Stimulated activated CD8-positive, alpha-beta memory T cell treated with anti-CD3 and anti-CD28 coated beads, Interleukin-4, amount 100 ng/mL, for 48 hours (primary cell): ENCODE measurements at regions not wholly inside any gene's neighbourhood (a gene's known extent, or its start where the extent isn't known, plus 50 kb on each side); places are given as distances from the start of the nearest gene placed in this dataset.
"Not testable (repeated sequence)": the region's sequence is repeated elsewhere in the genome, so short reads cannot be mapped to it uniquely, and the experiment has no call there.

ENCODE experiments used
- DNase-seq: peaks from one replicate; pipeline ENCODE4 v3.0.0-alpha.2; 2020

- no peak for DNase-seq
Measured at GRCh38 chr1:147062956-147063355, 109.3 kb downstream of the PRKAB2 start.

GRCh38 chr1:147061880-147062279 lies 110.4 kb downstream of the PRKAB2 start:
- DNase-seq = not testable (repeated sequence)

DNA sequence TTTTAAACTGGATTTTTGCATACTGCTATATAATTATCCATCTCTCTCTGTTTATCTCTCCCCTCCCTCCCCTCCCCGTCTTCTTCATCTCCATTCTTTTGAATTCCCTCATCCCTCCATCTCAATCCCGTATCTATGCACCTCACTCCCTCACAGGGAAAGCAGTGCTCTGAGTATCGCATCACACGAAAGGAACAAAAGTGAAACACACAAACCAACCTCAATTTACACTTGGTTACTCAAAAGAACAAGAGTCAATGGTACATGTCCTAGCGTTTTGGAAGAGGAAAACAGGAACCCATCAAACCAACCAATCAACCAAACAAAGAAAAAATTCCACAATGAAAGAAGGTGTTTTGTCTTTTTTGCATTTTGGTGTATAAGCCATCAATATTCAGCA lies 115.1 kb downstream of the NBPF12 start:
- DNase-seq = no peak

GRCh38 chr1:147052677-147053076 lies 114.6 kb downstream of the NBPF12 start:
- no peak for DNase-seq

DNA sequence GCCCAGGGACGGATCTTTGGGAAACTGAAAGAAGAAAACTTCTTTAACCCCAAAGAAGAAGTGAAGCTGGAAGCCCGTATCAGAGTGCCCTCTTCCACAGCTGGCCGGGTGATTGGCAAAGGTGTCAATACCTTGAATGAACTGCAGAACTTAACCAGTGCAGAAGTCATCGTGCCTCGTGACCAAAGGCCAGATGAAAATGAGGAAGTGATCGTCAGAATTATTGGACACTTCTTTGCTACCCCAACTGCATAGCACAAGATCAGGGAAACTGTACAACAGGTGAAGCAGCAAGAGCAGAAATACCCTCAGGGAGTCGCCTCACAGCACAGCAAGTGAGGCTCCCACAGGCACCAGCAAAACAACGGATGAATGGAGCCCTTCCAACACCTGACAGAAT lies 114.0 kb downstream of the NBPF12 start:
- DNase-seq = no peak

DNA sequence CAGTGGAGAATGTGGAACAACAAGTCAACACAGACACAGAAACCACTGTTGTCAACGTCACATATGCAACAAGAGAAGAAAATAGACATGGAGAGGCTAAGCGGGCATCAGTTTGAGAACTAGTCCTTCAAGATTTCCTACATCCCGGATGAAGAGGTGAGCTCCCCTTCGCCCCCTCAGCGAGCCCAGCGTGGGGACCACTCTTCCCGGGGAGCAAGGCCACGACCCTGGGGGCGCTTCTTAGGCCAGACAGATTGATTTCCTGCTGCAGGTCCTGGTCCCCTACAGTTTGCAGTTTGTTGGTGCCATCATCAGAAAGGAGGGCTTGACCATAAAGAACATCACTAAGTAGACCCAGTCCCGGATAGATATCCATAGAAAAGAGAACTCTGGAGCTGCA lies 113.0 kb downstream of the NBPF12 start:
- DNase-seq = no peak

- DNase-seq = no peak
Measured at GRCh38 chr1:147050654-147051053, 112.5 kb downstream of the NBPF12 start.

- not testable (repeated sequence) for DNase-seq
Measured at GRCh38 chr1:147046863-147047394, 108.8 kb downstream of the NBPF12 start.

- no peak for DNase-seq
Measured at GRCh38 chr1:147046189-147046862, 108.2 kb downstream of the NBPF12 start.
